Calu3 (cell line): ENCODE measurements at regions not wholly inside any gene's neighbourhood (a gene's known extent, or its start where the extent isn't known, plus 50 kb on each side); places are given as distances from the start of the nearest gene placed in this dataset.

Source experiments
- BruUV-seq: library from RNA; stranded (reverse); fragments of 400-500 nt; replicated peaks from 2 replicates; lab custom pipeline; 2021; lab: Mats Ljungman, UMichigan
- CTCF ChIA-PET: fragments of 300-600 bp; sonication (Branson Sonifier 250); formaldehyde crosslinking; loops from one replicate; lab custom pipeline; 2022; ENCODE audit warnings: antibody characterized with exemption; lab: Charles Lee
- DNase-seq: peaks from one replicate; pipeline ENCODE4 v3.0.0; 2022
- H3K27ac Mint-ChIP-seq: one replicate; pipeline ENCODE4 v1.8.0; 2022; ENCODE audit warnings: mixed read lengths; ENCODE audit not compliant: unreplicated experiment
- H3K27me3 Mint-ChIP-seq: one replicate; pipeline ENCODE4 v1.8.0; 2022; ENCODE audit warnings: mixed read lengths; ENCODE audit not compliant: unreplicated experiment
- H3K36me3 Mint-ChIP-seq: one replicate; pipeline ENCODE4 v1.8.0; 2022; ENCODE audit warnings: mild to moderate bottlenecking, moderate library complexity, mixed read lengths; ENCODE audit not compliant: insufficient read depth, unreplicated experiment
- H3K4me1 Mint-ChIP-seq: one replicate; pipeline ENCODE4 v1.8.0; 2022; ENCODE audit warnings: mild to moderate bottlenecking, low read depth, mixed read lengths; ENCODE audit not compliant: unreplicated experiment
- H3K4me3 Mint-ChIP-seq: one replicate; pipeline ENCODE4 v1.8.0; 2022; ENCODE audit warnings: mild to moderate bottlenecking, low read depth, moderate library complexity, mixed read lengths; ENCODE audit not compliant: unreplicated experiment
- H3K9me3 Mint-ChIP-seq: one replicate; pipeline ENCODE4 v1.8.0; 2022; ENCODE audit warnings: low read depth, mixed read lengths; ENCODE audit not compliant: unreplicated experiment
- CTCF ChIP-seq: fragments of 200-600 bp; IDR thresholded peaks from one replicate; pipeline ENCODE4 v1.8.0; 2022; ENCODE audit warnings: antibody characterized with exemption; ENCODE audit not compliant: unreplicated experiment
- intact Hi-C: fragments of 100-400 bp; cut with micrococcal nuclease; formaldehyde crosslinking; loops from one replicate; pipeline ENCODE4 v1.10.0; 2022; ENCODE audit not compliant: unreplicated experiment

GRCh38 chr6:23456396-23456795 lies 669.6 kb upstream of the NRSN1 start:
- no TSS peak for BruUV-seq
- Mint-ChIP-seq H3K36me3 (no peaks in the 10 kb centered on the region), H3K4me1 (no peaks in the 10 kb centered on the region), H3K9me3 (peaks cover 17% of the 10 kb centered on the region), H3K27ac (no peak overlapping the region), H3K4me3 (no peak overlapping the region), H3K27me3 (no peaks in the 10 kb centered on the region)
- intact Hi-C loops: no loop called here
- TF ChIP-seq CTCF: no peak
- CTCF ChIA-PET: interaction anchor here (0.6 kb wide), 1 partner anchor 195 kb away, joined by 3 read pairs; no protein-coding TSS in a partner anchor
- DNase-seq: no peak

GRCh38 chr6:23457321-23457720 lies 668.7 kb upstream of the NRSN1 start:
- no peak overlapping the region for H3K4me3 Mint-ChIP-seq
- no peak overlapping the region for H3K27ac Mint-ChIP-seq
- H3K36me3 Mint-ChIP-seq: no peaks in the 10 kb centered on the region
- H3K4me1 Mint-ChIP-seq: no peaks in the 10 kb centered on the region
- intact Hi-C loops: no loop called here
- peaks cover 17% of the 10 kb centered on the region for H3K9me3 Mint-ChIP-seq
- no peak for DNase-seq
- no TSS peak for BruUV-seq
- TF ChIP-seq CTCF: no peak
- CTCF ChIA-PET: no interaction called here
- H3K27me3 Mint-ChIP-seq: no peaks in the 10 kb centered on the region

- no peak for TF ChIP-seq CTCF
- Mint-ChIP-seq H3K27ac (no peak overlapping the region), H3K36me3 (no peaks in the 10 kb centered on the region), H3K27me3 (no peaks in the 10 kb centered on the region), H3K4me3 (no peak overlapping the region), H3K9me3 (peaks cover 15% of the 10 kb centered on the region), H3K4me1 (no peaks in the 10 kb centered on the region)
- intact Hi-C loops: no loop called here
- CTCF ChIA-PET: interaction anchor here (0.7 kb wide), 2 partner anchors 37 to 107 kb away, joined by 3 to 5 read pairs; no protein-coding TSS in a partner anchor
- BruUV-seq: no TSS peak
- DNase-seq: no peak
Measured at GRCh38 chr6:23465912-23466311, 660.1 kb upstream of the NRSN1 start.

GRCh38 chr6:23477586-23477985 lies 648.4 kb upstream of the NRSN1 start:
- TF ChIP-seq CTCF: no peak
- H3K27me3 Mint-ChIP-seq: no peaks in the 10 kb centered on the region
- H3K27ac Mint-ChIP-seq: no peak overlapping the region
- CTCF ChIA-PET: no interaction called here
- H3K4me1 Mint-ChIP-seq: no peaks in the 10 kb centered on the region
- H3K4me3 Mint-ChIP-seq: no peak overlapping the region
- peaks cover 19% of the 10 kb centered on the region for H3K9me3 Mint-ChIP-seq
- no TSS peak for BruUV-seq
- intact Hi-C loops: no loop called here
- H3K36me3 Mint-ChIP-seq: no peaks in the 10 kb centered on the region
- DNase-seq: no peak
